NCI-H2081 (cell line): ENCODE measurements at regions not wholly inside any gene's neighbourhood (a gene's known extent, or its start where the extent isn't known, plus 50 kb on each side); places are given as distances from the start of the nearest gene placed in this dataset.
"Not testable (repeated sequence)": the region's sequence is repeated elsewhere in the genome, so short reads cannot be mapped to it uniquely, and the experiment has no call there.

Source experiments
- DNase-seq, 2 experiments: peaks; one replicate each; lab custom pipeline; 2025; lab: John Stamatoyannopoulos, UW

- no peak for DNase-seq
Measured at GRCh38 chr14:38973083-38973700, 129.8 kb downstream of the SEC23A start.

GRCh38 chr14:38972511-38972910 is 130.5 kb downstream of the SEC23A start:
- no peak for DNase-seq

GRCh38 chr14:38971258-38971921 is 131.6 kb downstream of the SEC23A start:
- no peak for DNase-seq

- DNase-seq = no peak
Measured at GRCh38 chr14:38964630-38965029, 138.4 kb downstream of the SEC23A start.

- DNase-seq = no peak
Measured at GRCh38 chr14:38960946-38961531, 142.0 kb downstream of the SEC23A start.

- no peak for DNase-seq
Measured at GRCh38 chr14:38959021-38959420, 144.0 kb downstream of the SEC23A start.

- DNase-seq = no peak
Measured at GRCh38 chr14:38958589-38958988, 144.4 kb downstream of the SEC23A start.

GRCh38 chr14:38951451-38951850 is 151.6 kb downstream of the SEC23A start:
- DNase-seq = no peak

- DNase-seq = no peak
Measured at GRCh38 chr14:38950676-38951075, 152.4 kb downstream of the SEC23A start.

- DNase-seq = no peak
Measured at GRCh38 chr14:38948576-38948975, 154.5 kb downstream of the SEC23A start.

GRCh38 chr14:38948171-38948570 is 154.9 kb downstream of the SEC23A start:
- DNase-seq = no peak

GRCh38 chr14:38947343-38947742 is 155.7 kb downstream of the SEC23A start:
- DNase-seq = no peak

- DNase-seq = no peak
Measured at GRCh38 chr14:38944691-38945090, 158.3 kb downstream of the SEC23A start.

GRCh38 chr14:38941488-38941887 is 161.5 kb downstream of the SEC23A start:
- DNase-seq = no peak

GRCh38 chr14:38932653-38933000 is 170.4 kb downstream of the SEC23A start:
- not testable (repeated sequence) for DNase-seq

GRCh38 chr14:38931969-38932652 is 170.9 kb downstream of the SEC23A start:
- no peak for DNase-seq

- no peak for DNase-seq
Measured at GRCh38 chr14:38930898-38931297, 172.1 kb downstream of the SEC23A start.

GRCh38 chr14:38930022-38930421 is 173.0 kb downstream of the SEC23A start:
- DNase-seq = no peak

- DNase-seq = no peak
Measured at GRCh38 chr14:38929416-38929815, 173.6 kb downstream of the SEC23A start.

- not testable (repeated sequence) for DNase-seq
Measured at GRCh38 chr14:38921893-38922292, 181.1 kb downstream of the SEC23A start.

GRCh38 chr14:38915125-38915524 is 187.9 kb downstream of the SEC23A start:
- no peak for DNase-seq

- no peak for DNase-seq
Measured at GRCh38 chr14:38910092-38910491, 192.9 kb downstream of the SEC23A start.

GRCh38 chr14:38904959-38905358 is 198.1 kb downstream of the SEC23A start:
- DNase-seq = no peak
